ENCODE measurements at regions not wholly inside any gene's neighbourhood (a gene's known extent, or its start where the extent isn't known, plus 50 kb on each side); places are given as distances from the start of the nearest gene placed in this dataset.
"Not testable (repeated sequence)": the region's sequence is repeated elsewhere in the genome, so short reads cannot be mapped to it uniquely, and the experiment has no call there.

GRCh38 chr2:199040522-199040921 lies 417.2 kb downstream of the SATB2 start:
- Mint-ChIP-seq H3K27me3 (ENCODE audit: low read depth) (no peaks in the 10 kb centered on the region), H3K9me3 (no peaks in the 10 kb centered on the region), H3K4me3 (no peak overlapping the region), H3K36me3 (ENCODE audit: low read depth) (no peaks in the 10 kb centered on the region), H3K4me1 (no peaks in the 10 kb centered on the region), H3K27ac (ENCODE audit: unreplicated experiment) (no peak overlapping the region)
- TF ChIP-seq CTCF (conservative IDR thresholded peaks at IDR 0.05) = no peak
- DNase-seq (ENCODE audit: low read depth, low spot score) = no peak

GRCh38 chr2:199033761-199034160 lies 424.0 kb downstream of the SATB2 start:
- H3K27ac Mint-ChIP-seq (ENCODE audit: unreplicated experiment); H3K27me3 Mint-ChIP-seq (ENCODE audit: low read depth); H3K9me3 Mint-ChIP-seq; DNase-seq (ENCODE audit: low read depth, low spot score); H3K4me3 Mint-ChIP-seq; H3K4me1 Mint-ChIP-seq; H3K36me3 Mint-ChIP-seq (ENCODE audit: low read depth): not testable (repeated sequence)

GRCh38 chr2:199025146-199025545 lies 432.6 kb downstream of the SATB2 start:
- Mint-ChIP-seq H3K4me1 (no peaks in the 10 kb centered on the region), H3K27ac (ENCODE audit: unreplicated experiment) (no peak overlapping the region), H3K9me3 (no peaks in the 10 kb centered on the region), H3K36me3 (ENCODE audit: low read depth) (no peaks in the 10 kb centered on the region), H3K27me3 (ENCODE audit: low read depth) (no peaks in the 10 kb centered on the region), H3K4me3 (no peak overlapping the region)
- DNase-seq (ENCODE audit: low read depth, low spot score) = no peak
- no peak for TF ChIP-seq CTCF (conservative IDR thresholded peaks at IDR 0.05)

- H3K9me3 Mint-ChIP-seq = no peaks in the 10 kb centered on the region
- TF ChIP-seq CTCF (conservative IDR thresholded peaks at IDR 0.05) = no peak
- H3K4me1 Mint-ChIP-seq = no peaks in the 10 kb centered on the region
- H3K27me3 Mint-ChIP-seq (ENCODE audit: low read depth) = no peaks in the 10 kb centered on the region
- H3K36me3 Mint-ChIP-seq (ENCODE audit: low read depth) = no peaks in the 10 kb centered on the region
- H3K27ac Mint-ChIP-seq (ENCODE audit: unreplicated experiment) = no peak overlapping the region
- no peak for DNase-seq (ENCODE audit: low read depth, low spot score)
- no peak overlapping the region for H3K4me3 Mint-ChIP-seq
These were observed 433.5 kb downstream of the SATB2 start for GRCh38 chr2:199024224-199024623.

GRCh38 chr2:199019898-199020507 lies 437.7 kb downstream of the SATB2 start:
- H3K27ac Mint-ChIP-seq (ENCODE audit: unreplicated experiment) = no peak overlapping the region
- no peaks in the 10 kb centered on the region for H3K4me1 Mint-ChIP-seq
- no peak for DNase-seq (ENCODE audit: low read depth, low spot score)
- H3K4me3 Mint-ChIP-seq = no peak overlapping the region
- H3K36me3 Mint-ChIP-seq (ENCODE audit: low read depth) = no peaks in the 10 kb centered on the region
- TF ChIP-seq CTCF (conservative IDR thresholded peaks at IDR 0.05) = peak; percentile 68
- no peaks in the 10 kb centered on the region for H3K9me3 Mint-ChIP-seq
- H3K27me3 Mint-ChIP-seq (ENCODE audit: low read depth) = no peaks in the 10 kb centered on the region

- H3K9me3 Mint-ChIP-seq = no peaks in the 10 kb centered on the region
- TF ChIP-seq CTCF (conservative IDR thresholded peaks at IDR 0.05) = no peak
These were observed 438.9 kb downstream of the SATB2 start for GRCh38 chr2:199018826-199019225.

More at GRCh38 chr2:199018826-199019225, 438.9 kb downstream of the SATB2 start:
- Mint-ChIP-seq H3K36me3 (ENCODE audit: low read depth) (no peaks in the 10 kb centered on the region), H3K4me1 (no peaks in the 10 kb centered on the region), H3K27ac (ENCODE audit: unreplicated experiment) (no peak overlapping the region), H3K4me3 (no peak overlapping the region), H3K27me3 (ENCODE audit: low read depth) (peaks cover 2% of the 10 kb centered on the region)
- no peak for DNase-seq (ENCODE audit: low read depth, low spot score)
